ENCODE measurements at regions not wholly inside any gene's neighbourhood (a gene's known extent, or its start where the extent isn't known, plus 50 kb on each side); places are given as distances from the start of the nearest gene placed in this dataset.

DNA sequence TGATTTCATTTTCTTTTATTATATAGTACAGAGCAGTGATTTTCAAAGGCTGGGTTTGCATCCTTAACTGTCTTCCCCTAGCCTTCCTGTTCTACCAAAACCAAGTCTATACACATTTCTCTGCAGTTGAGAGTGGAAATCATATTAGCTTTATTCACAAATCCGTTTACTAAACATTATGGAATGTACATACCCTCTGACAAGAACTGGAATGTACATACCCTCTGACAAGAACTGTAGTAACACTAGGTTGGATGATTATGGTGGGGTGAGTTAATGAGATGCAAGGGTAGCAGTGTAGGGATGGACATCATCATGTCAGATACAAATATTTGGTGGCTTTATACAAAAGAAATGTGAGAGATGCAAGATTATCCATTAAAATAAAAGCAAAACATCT lies 154.8 kb downstream of the CYB561 start:
- no peak for TF ChIP-seq POLR2AphosphoS5 (IDR thresholded peaks at IDR 0.05; ENCODE audit: low read depth, low read length)
- TF ChIP-seq POLR2A (IDR thresholded peaks at IDR 0.05; ENCODE audit: low read depth, low read length) = no peak
- no peak for TF ChIP-seq POU2F2 (IDR thresholded peaks at IDR 0.05; ENCODE audit: low read depth, low read length)
